ENCODE measurements at regions not wholly inside any gene's neighbourhood (a gene's known extent, or its start where the extent isn't known, plus 50 kb on each side); places are given as distances from the start of the nearest gene placed in this dataset.
A peak's percentile ranks its signal among the peaks of the same experiment; 100 is the strongest.

- Mint-ChIP-seq H3K27ac (no peak overlapping the region), H3K27me3 (ENCODE audit: low read depth) (peaks cover 24% of the 10 kb centered on the region), H3K9me3 (peaks cover 19% of the 10 kb centered on the region), H3K4me1 (peaks cover 21% of the 10 kb centered on the region), H3K36me3 (ENCODE audit: low read depth) (no peaks in the 10 kb centered on the region), H3K4me3 (no peak overlapping the region)
- TF ChIP-seq CTCF (IDR thresholded peaks at IDR 0.05; ENCODE audit: unreplicated experiment in 3 of 3), result no peak
Measured at GRCh38 chr1:30092051-30092858, 631.1 kb downstream of the MATN1 start.

- Mint-ChIP-seq H3K27ac (peak overlapping the region in 1 of 3 experiments; percentile 10), H3K36me3 (ENCODE audit: low read depth) (no peaks in the 10 kb centered on the region), H3K27me3 (ENCODE audit: low read depth) (peaks cover 25% of the 10 kb centered on the region), H3K4me3 (no peak overlapping the region), H3K4me1 (peaks cover 21% of the 10 kb centered on the region), H3K9me3 (peaks cover 19% of the 10 kb centered on the region)
- TF ChIP-seq CTCF (IDR thresholded peaks at IDR 0.05; ENCODE audit: unreplicated experiment in 3 of 3), result no peak
Measured at GRCh38 chr1:30090162-30090820, 633.1 kb downstream of the MATN1 start.

GRCh38 chr1:30089024-30089430 is 634.4 kb downstream of the MATN1 start:
- Mint-ChIP-seq H3K9me3 (peaks cover 19% of the 10 kb centered on the region), H3K27ac (peak overlapping the region in 2 of 3 experiments; percentile 10 to 17), H3K4me1 (peaks cover 33% of the 10 kb centered on the region), H3K36me3 (ENCODE audit: low read depth) (no peaks in the 10 kb centered on the region), H3K4me3 (no peak overlapping the region), H3K27me3 (ENCODE audit: low read depth) (peaks cover 26% of the 10 kb centered on the region)
- TF ChIP-seq CTCF (IDR thresholded peaks at IDR 0.05; ENCODE audit: unreplicated experiment in 3 of 3), result no peak

- Mint-ChIP-seq H3K27ac (peak overlapping the region in 2 of 3 experiments; percentile 1), H3K4me1 (peaks cover 38% of the 10 kb centered on the region), H3K27me3 (ENCODE audit: low read depth) (peaks cover 28% of the 10 kb centered on the region), H3K4me3 (no peak overlapping the region), H3K36me3 (ENCODE audit: low read depth) (no peaks in the 10 kb centered on the region), H3K9me3 (peaks cover 19% of the 10 kb centered on the region)
- TF ChIP-seq CTCF (IDR thresholded peaks at IDR 0.05; ENCODE audit: unreplicated experiment in 3 of 3), result no peak
Measured at GRCh38 chr1:30088594-30088993, 634.8 kb downstream of the MATN1 start.

GRCh38 chr1:30087465-30087864 is 635.9 kb downstream of the MATN1 start:
- Mint-ChIP-seq H3K27me3 (ENCODE audit: low read depth) (peaks cover 28% of the 10 kb centered on the region), H3K4me3 (no peak overlapping the region), H3K36me3 (ENCODE audit: low read depth) (no peaks in the 10 kb centered on the region), H3K9me3 (peaks cover 11% of the 10 kb centered on the region), H3K27ac (peak overlapping the region in 1 of 3 experiments; percentile 40), H3K4me1 (peaks cover 47% of the 10 kb centered on the region)
- peak; percentile 21 to 39 (median 27) for TF ChIP-seq CTCF (IDR thresholded peaks at IDR 0.05; ENCODE audit: unreplicated experiment in 3 of 3)
